Fibroblast of the conjunctiva (primary cell): ENCODE measurements at regions not wholly inside any gene's neighbourhood (a gene's known extent, or its start where the extent isn't known, plus 50 kb on each side); places are given as distances from the start of the nearest gene placed in this dataset.

Experiments used
- DNase-seq: peaks from one replicate; pipeline ENCODE4 v3.0.0-alpha.2; 2010; ENCODE audit warnings: low read depth

DNA sequence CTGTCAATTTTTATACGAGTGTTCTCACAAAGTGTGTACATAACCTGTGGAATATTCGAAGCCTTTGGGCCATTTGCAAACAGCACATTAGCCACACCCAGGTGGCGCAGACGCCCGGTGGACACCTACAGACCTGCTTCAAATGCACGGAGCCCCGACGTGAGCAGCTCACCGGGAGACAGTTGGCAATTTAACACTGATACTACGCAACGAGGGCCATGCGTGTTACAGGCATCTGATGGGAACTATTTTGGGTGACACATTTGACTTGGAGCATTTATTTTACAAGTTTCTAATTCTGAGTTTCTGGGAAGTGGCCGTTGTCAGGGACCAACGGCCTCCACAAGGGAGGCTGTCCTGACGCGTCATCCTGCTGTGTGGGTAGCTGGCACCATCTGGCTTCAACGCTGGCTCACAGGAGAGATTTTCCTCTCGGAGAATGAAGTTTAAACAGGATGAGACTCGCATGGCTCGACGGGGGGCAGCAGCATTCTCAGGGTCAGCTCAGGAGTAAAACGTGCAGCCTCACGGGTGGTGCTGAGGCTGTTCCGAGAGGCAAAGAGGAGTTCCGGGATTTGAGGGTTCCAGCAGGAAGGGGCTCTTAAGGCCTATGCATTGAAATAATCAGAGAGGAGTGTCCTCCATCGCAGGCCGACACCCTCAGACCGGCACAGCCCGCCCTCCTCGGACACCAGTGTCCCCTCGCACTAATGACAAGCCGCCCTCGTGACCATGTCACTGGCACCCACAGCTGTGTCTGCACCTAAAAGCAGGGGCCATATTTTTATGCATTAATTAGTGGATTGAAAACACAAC is 207.4 kb downstream of the DLL1 start:
- no peak for DNase-seq

GRCh38 chr6:170082531-170083187 is 208.2 kb downstream of the DLL1 start:
- no peak for DNase-seq

DNA sequence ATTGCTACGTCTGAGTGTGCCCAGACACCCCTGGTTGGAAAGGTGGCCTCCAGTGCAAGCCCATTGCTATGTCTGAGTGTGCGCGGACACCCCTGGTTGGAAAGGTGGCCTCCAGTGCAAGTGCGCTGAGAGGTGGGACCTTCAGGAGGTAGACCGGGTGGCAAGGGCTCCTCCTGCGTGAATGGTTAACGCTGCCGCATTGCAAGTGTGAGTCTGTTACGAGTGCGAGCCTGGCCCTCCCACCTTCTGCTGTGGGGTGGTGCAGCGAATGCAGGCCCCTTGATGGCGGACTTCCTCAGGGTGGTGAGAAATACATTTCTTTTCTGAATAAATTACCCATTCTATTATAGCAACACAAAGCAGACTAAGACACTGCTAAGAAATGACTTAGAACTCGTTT is 208.8 kb downstream of the DLL1 start:
- no peak for DNase-seq

DNA sequence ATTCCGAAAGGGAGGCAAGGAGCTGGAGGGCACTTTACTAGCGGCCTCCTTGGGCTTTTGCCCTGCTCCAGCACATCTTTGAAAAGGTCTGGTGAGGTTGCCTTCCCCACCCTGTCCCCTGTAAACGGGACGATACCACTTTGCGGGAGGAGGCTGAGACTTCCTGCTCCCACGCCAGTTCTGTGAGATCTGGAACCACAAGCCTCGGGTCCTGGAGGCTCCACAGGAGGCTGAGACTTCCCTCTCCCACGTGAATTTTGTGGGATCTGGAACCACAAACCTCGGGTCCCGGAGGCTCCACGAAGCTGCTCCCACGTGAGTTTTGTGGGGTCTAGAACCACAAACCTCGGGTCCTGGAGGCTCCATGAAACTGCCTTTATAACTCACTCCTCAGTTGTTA is 209.3 kb downstream of the DLL1 start:
- no peak for DNase-seq

- no peak for DNase-seq
Measured at GRCh38 chr6:170080828-170081371, 210.0 kb downstream of the DLL1 start.

- DNase-seq: no peak
Measured at GRCh38 chr6:170080169-170080827, 210.6 kb downstream of the DLL1 start.

DNA sequence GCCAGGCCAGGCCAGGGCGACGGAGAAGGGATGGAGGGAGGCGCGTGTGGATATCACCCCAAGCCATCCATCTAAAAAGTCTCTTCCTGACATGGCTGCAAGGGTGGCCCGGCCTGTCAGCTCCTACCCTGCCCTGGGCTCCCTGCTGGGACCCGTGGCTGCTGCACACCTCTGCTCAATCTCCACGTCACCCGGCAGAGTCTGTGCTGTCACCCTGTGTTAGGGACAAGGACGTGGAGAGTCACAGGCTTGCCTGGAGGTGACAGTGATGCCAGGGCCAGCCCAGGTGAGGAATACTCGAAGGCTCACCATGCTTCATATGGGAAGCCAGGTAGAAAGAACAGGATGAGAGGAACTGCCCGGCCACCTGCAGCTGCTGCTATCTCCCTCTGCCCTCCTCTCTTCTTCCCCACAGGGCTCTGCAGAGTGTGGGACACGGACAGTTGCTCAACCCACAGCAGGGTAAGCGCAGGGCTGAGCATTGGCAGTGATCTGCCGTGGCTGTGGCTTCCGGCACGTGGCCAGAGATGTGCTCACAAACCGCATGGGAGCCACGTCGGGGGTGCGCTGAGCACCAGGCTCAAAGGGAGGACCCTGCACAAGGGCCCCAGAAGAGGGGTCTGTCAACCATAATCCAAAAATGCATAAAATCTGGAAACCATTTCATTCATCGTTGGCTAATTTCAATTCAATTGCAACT is 214.3 kb downstream of the DLL1 start:
- DNase-seq: no peak

DNA sequence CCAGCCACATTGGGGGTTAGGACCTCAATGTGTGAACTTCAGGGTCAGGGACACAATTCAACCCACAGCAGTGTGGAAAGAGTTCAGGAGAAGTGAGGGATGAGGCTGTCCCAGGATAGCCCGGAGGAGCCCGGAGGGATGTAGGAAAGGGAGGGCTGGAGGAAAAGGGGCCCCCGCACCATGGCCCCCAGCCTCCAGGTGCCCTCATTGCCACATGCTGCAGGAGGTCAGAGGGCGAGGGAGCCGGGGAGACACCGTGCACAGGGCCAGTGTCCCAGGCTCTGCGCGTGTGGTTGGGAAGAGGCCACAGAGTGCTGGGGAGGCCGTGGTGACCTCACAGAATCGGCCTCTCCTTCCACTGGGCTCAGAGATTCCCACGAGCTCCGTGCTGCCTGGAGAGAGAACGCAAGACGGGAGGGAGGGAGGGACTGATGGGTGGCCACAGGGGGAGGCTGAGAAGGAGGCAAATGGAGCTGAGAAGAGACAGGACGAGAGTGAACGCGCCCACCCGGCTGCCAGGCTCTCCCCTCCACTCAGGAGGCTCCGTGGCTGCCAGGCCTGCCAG is 215.1 kb downstream of the DLL1 start:
- DNase-seq: no peak

DNA sequence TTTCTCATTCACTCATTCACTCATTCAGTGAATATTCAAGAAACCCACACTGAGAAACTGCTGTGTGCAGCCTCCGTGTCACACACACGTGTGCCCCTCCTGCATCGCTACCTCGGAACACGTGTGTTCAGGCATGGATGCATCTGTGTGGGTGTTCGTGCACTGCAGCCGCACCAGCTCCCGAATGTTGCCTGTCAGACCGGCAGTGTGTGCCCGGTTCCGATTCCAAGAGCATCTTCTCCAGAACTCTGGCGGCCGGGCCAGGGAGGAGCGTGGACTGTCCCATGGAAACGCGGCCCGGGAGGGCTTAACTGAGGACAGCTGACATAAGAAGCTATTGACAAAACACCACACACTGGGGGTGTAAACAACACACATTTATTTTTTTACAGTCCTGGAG is 216.0 kb downstream of the DLL1 start:
- no peak for DNase-seq

- DNase-seq: no peak
Measured at GRCh38 chr6:170074435-170074834, 216.4 kb downstream of the DLL1 start.

GRCh38 chr6:170073846-170074245 is 217.0 kb downstream of the DLL1 start:
- DNase-seq: no peak

DNA sequence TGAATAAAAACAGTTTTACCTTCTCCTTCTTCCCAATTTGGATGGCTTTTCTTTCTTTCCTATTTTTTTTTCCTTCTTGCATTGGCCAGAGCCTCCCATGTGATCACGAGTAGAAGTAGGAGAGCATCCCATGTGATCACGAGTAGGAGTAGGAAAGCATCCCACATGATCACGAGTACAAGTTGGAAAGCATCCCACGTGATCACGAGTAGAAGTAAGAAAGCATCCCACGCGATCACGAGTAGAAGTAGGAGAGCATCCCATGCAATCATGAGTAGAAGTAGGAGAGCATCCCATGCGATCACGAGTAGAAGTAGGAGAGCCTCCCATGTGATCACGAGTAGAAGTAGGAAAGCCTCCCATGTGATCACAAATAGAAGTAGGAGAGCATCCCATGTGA is 218.6 kb downstream of the DLL1 start:
- no peak for DNase-seq

- no peak for DNase-seq
Measured at GRCh38 chr6:170069611-170070010, 221.3 kb downstream of the DLL1 start.

- no peak for DNase-seq
Measured at GRCh38 chr6:170068496-170068895, 222.4 kb downstream of the DLL1 start.

DNA sequence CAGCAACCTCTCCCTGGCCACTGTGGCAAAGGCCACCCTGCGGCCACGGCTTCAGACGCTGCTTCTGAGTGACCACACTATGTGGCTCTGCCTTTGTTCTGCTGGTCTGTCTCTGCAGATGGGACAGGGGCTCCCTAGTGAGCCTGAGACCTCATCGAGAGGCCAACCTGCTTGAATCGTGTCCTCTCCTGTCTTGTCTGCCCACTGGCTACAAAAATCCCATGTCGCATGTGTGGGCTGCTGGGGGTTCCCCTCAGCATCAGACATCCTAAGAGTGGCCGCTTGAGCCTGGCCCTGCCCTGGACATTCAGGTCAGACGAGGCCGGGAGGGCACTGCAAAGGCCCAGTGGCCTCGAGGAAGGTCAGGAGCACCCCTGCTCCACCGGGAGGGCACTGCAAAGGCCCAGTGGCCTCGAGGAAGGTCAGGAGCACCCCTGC is 222.9 kb downstream of the DLL1 start:
- DNase-seq: no peak

DNA sequence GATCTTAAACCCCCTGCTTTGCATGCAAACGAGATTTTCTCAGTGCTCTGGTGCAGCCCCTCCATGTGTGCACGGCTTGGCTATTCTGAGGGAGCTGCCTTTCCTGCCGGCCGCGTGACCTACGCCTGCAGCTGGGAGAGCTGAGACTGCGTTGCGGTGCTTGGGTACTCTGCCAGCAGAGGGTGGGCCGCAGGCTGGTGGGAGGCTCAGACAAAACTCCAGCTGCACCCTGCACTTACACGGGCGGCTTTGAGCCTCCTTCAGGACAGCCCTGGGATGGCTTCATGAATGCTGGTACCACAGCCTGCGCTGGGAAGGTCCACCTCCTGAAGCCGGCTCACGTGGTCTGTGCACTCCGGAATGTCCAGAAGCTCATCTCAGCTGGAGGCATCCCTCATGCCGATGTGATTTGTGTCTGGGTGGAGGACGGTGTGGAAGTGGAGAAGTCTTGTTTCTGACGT is 223.7 kb downstream of the DLL1 start:
- no peak for DNase-seq

DNA sequence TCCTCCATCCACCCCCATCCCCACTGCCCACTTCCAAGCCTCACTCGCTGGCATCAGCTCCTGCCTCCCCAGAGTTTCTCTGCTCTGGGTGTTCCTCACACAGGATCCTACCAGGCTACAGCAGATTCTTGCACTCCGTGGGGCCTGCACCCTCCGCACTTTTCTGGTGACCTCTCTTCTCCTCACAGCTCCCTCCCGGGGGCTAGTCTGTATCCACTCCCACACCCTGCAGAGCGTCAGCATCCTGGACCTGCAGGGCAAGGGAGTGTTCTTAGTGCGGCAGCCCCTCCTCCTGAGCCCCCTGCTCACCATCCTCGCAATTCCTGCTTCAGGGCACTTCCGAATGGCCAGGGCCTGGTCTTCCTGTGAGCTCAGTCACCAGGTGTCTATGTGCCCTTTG is 224.2 kb downstream of the DLL1 start:
- DNase-seq: no peak

- DNase-seq: no peak
Measured at GRCh38 chr6:170063851-170064602, 226.9 kb downstream of the DLL1 start.

GRCh38 chr6:170063431-170063830 is 227.4 kb downstream of the DLL1 start:
- DNase-seq: no peak

DNA sequence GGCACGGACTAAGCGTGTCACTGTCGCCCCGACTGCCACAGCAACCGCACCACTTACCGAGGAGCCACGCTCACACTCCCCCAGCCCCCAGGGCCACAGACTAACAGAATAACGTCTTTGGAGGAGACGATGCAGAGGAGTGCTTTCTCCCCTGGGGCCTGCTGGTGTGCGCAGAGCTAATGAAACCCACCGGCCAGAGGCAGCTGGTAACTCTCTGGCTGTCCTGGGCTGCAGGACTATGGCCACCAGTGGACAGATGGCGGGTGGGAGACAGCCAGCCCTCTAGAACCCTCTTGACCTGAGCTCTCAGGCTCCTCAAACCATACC is 228.0 kb downstream of the DLL1 start:
- DNase-seq: no peak

- DNase-seq: no peak
Measured at GRCh38 chr6:170062209-170062914, 228.5 kb downstream of the DLL1 start.
